PFSK-1 (cell line): ENCODE measurements at regions not wholly inside any gene's neighbourhood (a gene's known extent, or its start where the extent isn't known, plus 50 kb on each side); places are given as distances from the start of the nearest gene placed in this dataset.

Experiments used
- FOXP2 ChIP-seq: optimal IDR thresholded peaks from 2 replicates; pipeline ENCODE3; 2011; ENCODE audit warnings: borderline replicate concordance, control low read depth, inconsistent platforms; ENCODE audit not compliant: insufficient read depth; ENCODE audit errors: extremely low read length, extremely low read depth
- POLR2AphosphoS5 ChIP-seq: IDR thresholded peaks from 2 replicates; pipeline ENCODE4 v1.6.1; 2012; ENCODE audit warnings: low read depth, mild to moderate bottlenecking, control low read depth, low read length, moderate library complexity
- SIN3A ChIP-seq: IDR thresholded peaks from 2 replicates; pipeline ENCODE4 v1.6.1; 2012; ENCODE audit warnings: mild to moderate bottlenecking, low read length, moderate library complexity, borderline replicate concordance; ENCODE audit not compliant: insufficient read depth
- TF ChIP-seq, protein P1 (sequence below), 2 experiments: IDR thresholded peaks; 2 replicates each; pipeline versions ENCODE4 v1.6.1 to v1.8.0; 2011 to 2012; ENCODE audit warnings: low read depth in 2 of 2, low read length in 2 of 2, control low read depth in 1 of 2, inconsistent platforms in 1 of 2, mild to moderate bottlenecking in 1 of 2, moderate library complexity in 1 of 2; ENCODE audit not compliant: insufficient read depth in 1 of 2

DNA sequence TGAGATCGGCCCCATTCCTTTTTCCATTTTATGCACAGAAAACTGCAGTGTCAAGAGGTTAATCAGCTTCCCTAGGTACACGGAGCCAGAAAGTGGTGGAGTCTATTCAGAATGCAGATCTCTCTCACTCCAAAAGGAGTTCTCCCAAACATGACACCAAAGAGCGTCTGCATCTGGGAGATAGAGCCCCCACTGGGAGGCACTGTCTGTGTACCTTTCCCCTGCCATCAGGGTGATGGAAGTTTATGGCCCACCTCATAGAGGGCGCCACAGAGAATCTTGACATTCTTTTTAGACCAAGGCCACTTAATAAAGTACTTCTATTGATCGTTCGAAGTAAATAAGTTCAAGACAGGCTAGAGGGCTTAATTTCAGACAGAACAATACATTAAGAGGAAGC is 493.7 kb upstream of the ERCC4 start:
- TF ChIP-seq, protein P1, sequence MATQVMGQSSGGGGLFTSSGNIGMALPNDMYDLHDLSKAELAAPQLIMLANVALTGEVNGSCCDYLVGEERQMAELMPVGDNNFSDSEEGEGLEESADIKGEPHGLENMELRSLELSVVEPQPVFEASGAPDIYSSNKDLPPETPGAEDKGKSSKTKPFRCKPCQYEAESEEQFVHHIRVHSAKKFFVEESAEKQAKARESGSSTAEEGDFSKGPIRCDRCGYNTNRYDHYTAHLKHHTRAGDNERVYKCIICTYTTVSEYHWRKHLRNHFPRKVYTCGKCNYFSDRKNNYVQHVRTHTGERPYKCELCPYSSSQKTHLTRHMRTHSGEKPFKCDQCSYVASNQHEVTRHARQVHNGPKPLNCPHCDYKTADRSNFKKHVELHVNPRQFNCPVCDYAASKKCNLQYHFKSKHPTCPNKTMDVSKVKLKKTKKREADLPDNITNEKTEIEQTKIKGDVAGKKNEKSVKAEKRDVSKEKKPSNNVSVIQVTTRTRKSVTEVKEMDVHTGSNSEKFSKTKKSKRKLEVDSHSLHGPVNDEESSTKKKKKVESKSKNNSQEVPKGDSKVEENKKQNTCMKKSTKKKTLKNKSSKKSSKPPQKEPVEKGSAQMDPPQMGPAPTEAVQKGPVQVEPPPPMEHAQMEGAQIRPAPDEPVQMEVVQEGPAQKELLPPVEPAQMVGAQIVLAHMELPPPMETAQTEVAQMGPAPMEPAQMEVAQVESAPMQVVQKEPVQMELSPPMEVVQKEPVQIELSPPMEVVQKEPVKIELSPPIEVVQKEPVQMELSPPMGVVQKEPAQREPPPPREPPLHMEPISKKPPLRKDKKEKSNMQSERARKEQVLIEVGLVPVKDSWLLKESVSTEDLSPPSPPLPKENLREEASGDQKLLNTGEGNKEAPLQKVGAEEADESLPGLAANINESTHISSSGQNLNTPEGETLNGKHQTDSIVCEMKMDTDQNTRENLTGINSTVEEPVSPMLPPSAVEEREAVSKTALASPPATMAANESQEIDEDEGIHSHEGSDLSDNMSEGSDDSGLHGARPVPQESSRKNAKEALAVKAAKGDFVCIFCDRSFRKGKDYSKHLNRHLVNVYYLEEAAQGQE (IDR thresholded peaks at IDR 0.05; ENCODE audit: insufficient read depth in 1 of 2, low read depth in 2 of 2, low read length in 2 of 2): no peak
- TF ChIP-seq POLR2AphosphoS5 (no peak), SIN3A (no peak), FOXP2 (no peak)
